HG03558 (cell line): ENCODE measurements at regions not wholly inside any gene's neighbourhood (a gene's known extent, or its start where the extent isn't known, plus 50 kb on each side); places are given as distances from the start of the nearest gene placed in this dataset.

Source experiments
- ATAC-seq: cut with Tn5 transposase; IDR thresholded peaks from one replicate; pipeline ENCODE4 v1.9.1; 2021; ENCODE audit warnings: moderate number of reproducible peaks; ENCODE audit not compliant: unreplicated experiment; ENCODE audit errors: extremely low read depth

- no peak for ATAC-seq
These were observed 133.9 kb upstream of the B3GALT2 start for GRCh38 chr1:193320270-193320669.

GRCh38 chr1:193318347-193318746 lies 131.9 kb upstream of the B3GALT2 start:
- no peak for ATAC-seq

GRCh38 chr1:193313354-193314140 lies 127.1 kb upstream of the B3GALT2 start:
- ATAC-seq, result no peak

GRCh38 chr1:193312432-193312831 lies 126.0 kb upstream of the B3GALT2 start:
- ATAC-seq, result no peak

- no peak for ATAC-seq
These were observed 125.0 kb upstream of the B3GALT2 start for GRCh38 chr1:193311226-193311948.

- ATAC-seq, result no peak
These were observed 124.2 kb upstream of the B3GALT2 start for GRCh38 chr1:193310564-193310963.

- ATAC-seq, result no peak
These were observed 123.6 kb upstream of the B3GALT2 start for GRCh38 chr1:193309936-193310475.

GRCh38 chr1:193308438-193308837 lies 122.0 kb upstream of the B3GALT2 start:
- no peak for ATAC-seq

- no peak for ATAC-seq
These were observed 120.0 kb upstream of the B3GALT2 start for GRCh38 chr1:193306430-193306829.
